Omental fat pad (tissue), 3 donors: ENCODE measurements at regions not wholly inside any gene's neighbourhood (a gene's known extent, or its start where the extent isn't known, plus 50 kb on each side); places are given as distances from the start of the nearest gene placed in this dataset.

ENCODE experiments used
- ATAC-seq: fragments of 150-250 bp; one replicate; pipeline ENCODE4 v1.9.1; 2016; ENCODE audit warnings: mild to moderate bottlenecking, moderate library complexity; ENCODE audit not compliant: low FRiP score
- DNase-seq: peaks from one replicate; pipeline ENCODE4 v3.0.0-alpha.2; 2019; ENCODE audit warnings: low spot score
- CTCF ChIP-seq, 3 donors: fragments of 450-650 bp; IDR thresholded peaks; one replicate each; pipeline ENCODE4 v1.5.1; 2016 to 2017; ENCODE audit warnings: antibody characterized with exemption in 3 of 3, mild to moderate bottlenecking in 3 of 3, moderate library complexity in 2 of 3

DNA sequence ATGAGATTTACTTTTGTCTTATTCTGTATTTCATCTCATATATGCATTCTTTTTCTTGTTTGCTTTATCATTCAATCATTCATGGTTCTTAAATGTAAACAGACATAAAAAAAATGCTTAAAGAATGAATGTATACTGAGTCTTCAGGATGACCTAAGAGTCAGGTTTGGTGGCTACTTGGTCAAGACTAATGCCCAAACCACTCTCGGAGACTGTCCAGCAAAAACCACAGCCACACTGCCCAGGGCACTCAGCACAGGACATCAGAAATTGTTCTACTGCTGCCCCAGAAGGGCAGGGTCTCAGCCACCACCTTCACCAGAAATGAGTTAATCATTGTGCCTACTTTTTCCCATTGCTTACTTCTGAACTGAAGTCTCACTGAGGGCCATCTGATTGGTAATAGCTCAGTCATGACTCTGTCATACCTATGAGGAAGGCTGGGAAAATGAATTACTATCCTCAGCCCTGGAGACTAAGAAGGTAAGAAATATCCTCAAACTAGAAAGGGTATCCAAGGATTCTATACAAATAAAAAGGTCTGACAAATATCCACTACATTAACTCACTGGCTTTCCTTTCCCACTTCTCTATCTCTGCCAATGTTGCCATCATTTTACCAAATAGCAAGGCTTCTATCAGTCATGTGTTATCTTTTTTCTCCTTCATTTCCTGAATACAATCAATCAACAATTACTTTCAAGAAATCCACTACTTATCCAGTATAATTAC is 236.1 kb downstream of the CETN3 start:
- TF ChIP-seq CTCF (IDR thresholded peaks at IDR 0.05) = no peak
- ATAC-seq (no peak), DNase-seq (no peak)

GRCh38 chr5:90171466-90171865 is 238.1 kb downstream of the CETN3 start:
- ATAC-seq = no peak
- no peak for DNase-seq
- TF ChIP-seq CTCF (IDR thresholded peaks at IDR 0.05) = no peak

DNA sequence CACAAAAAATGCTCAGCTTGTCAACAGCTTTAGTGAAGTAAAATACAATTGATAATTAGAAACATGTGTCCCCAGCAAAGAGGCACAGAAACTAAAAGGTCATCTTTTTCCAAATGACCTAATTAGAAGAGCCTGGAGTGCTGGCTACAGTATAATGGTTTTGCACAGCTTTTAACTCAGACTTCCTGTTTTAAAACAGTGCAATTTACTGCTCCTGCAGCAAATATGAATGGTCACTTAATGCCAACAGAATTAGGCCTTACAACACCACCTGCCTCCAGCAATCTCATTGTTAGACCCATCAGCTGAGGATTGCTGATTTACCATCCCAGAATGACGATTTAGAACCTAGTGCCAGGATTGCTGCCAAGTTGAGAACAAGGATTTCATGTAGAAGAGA is 239.3 kb downstream of the CETN3 start:
- TF ChIP-seq CTCF (IDR thresholded peaks at IDR 0.05) = no peak
- DNase-seq (no peak), ATAC-seq (no peak)

DNA sequence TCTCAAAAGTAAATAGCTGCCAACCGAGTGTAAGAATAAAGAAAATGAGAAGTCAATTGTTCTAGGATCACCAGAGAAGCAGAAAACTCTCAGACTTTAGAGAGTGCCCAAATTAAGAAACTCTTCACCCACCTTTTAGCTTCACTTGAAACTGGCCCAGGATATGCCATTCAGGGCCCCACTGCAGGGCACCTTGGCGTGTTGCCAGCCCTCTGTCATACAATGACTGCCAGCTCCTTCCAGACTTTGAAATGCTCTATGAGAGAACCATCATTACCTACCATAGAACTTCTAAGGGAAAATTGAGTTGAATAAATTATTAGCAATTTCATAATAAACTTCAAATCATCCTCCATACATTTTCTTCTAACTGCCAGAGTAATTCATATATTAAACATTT is 240.5 kb downstream of the CETN3 start:
- no peak for TF ChIP-seq CTCF (IDR thresholded peaks at IDR 0.05)
- DNase-seq = no peak
- no peak for ATAC-seq

DNA sequence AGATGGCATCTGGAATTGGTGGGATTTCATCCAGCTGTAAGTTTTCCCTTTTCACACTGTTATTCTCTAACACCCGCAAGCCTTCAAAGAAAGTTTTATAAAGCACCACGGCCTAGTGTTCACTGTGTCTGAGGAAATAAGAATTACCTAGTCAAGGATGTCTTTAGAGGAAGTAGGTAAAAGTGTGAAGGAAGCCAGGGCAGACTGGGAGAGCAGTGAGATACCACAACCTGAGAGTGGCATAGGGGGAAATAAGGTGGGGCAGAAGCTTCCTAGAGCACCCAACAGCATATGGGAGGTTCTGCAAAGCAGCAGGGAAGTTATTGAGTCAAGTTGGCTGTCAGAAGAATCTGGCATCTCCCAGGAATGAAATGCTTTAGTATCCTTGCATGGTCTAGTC is 241.2 kb downstream of the CETN3 start:
- no peak for TF ChIP-seq CTCF (IDR thresholded peaks at IDR 0.05)
- ATAC-seq (no peak), DNase-seq (no peak)

DNA sequence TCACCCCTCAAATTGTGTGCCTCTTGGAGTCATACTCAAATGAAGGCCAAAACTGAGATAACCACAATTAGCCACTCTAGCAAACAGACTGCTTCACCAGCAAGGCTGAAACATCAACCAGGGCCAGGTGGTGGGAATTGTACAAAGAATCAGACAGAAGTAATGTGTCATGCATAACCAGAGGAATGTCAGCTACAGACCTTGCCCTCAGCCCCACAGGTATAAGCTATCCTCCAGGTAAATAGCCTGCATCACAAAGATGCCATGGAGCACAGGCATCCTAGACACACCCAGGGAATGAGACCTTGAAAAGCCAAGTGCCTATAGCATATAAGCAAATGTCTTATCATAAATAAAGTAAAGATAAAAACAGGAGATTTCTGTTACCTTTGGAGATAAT is 242.7 kb downstream of the CETN3 start:
- TF ChIP-seq CTCF (IDR thresholded peaks at IDR 0.05) = no peak
- no peak for DNase-seq
- ATAC-seq = no peak

GRCh38 chr5:90162324-90162723 is 247.2 kb downstream of the CETN3 start:
- TF ChIP-seq CTCF (IDR thresholded peaks at IDR 0.05) = no peak
- ATAC-seq (no peak), DNase-seq (no peak)
